Thyroid gland (tissue), 4 donors: ENCODE measurements at regions not wholly inside any gene's neighbourhood (a gene's known extent, or its start where the extent isn't known, plus 50 kb on each side); places are given as distances from the start of the nearest gene placed in this dataset.
"Not testable (repeated sequence)": the region's sequence is repeated elsewhere in the genome, so short reads cannot be mapped to it uniquely, and the experiment has no call there.

Experiments used
- DNase-seq, 2 donors: peaks; one replicate each; pipeline ENCODE4 v3.0.0-alpha.2; 2019
- H3K27ac ChIP-seq, 3 donors: fragments of 200-600 bp; sonication (generic); 1 replicate in 2 of 3; 2 replicates in 1 of 3; pipeline ENCODE4 v1.5.1; 2016 to 2019; ENCODE audit warnings: mild to moderate bottlenecking in 1 of 3, moderate library complexity in 1 of 3
- H3K27me3 ChIP-seq: fragments of 200-600 bp; sonication (generic); one replicate; pipeline ENCODE4 v1.5.1; 2019
- H3K36me3 ChIP-seq, 2 donors: fragments of 200-600 bp; sonication (generic); one replicate each; pipeline ENCODE4 v1.5.1; 2016 to 2019
- H3K4me1 ChIP-seq, 2 donors: fragments of 200-600 bp; sonication (generic); one replicate each; pipeline ENCODE4 v1.5.1; 2017 to 2019
- H3K4me3 ChIP-seq, 3 donors: fragments of 200-600 bp; sonication (generic); replicated peaks in 1 of 3; 1 replicate in 2 of 3; 2 replicates in 1 of 3; pipeline ENCODE4 v1.5.1; 2016; ENCODE audit warnings: mild to moderate bottlenecking in 1 of 3
- H3K9me3 ChIP-seq: fragments of 200-600 bp; sonication (generic); one replicate; pipeline ENCODE4 v1.5.1; 2017
- CTCF ChIP-seq, 6 experiments: fragments of 200-600 bp in 3 of 6; fragments of 450-650 bp in 3 of 6; sonication (generic) in 3 of 6; IDR thresholded peaks; one replicate each; pipeline ENCODE4 v1.5.1; 2016 to 2019; ENCODE audit warnings: antibody characterized with exemption in 6 of 6, mild to moderate bottlenecking in 2 of 6, inconsistent platforms in 1 of 6, moderate library complexity in 1 of 6
- POLR2A ChIP-seq, 2 donors: fragments of 450-650 bp; IDR thresholded peaks; one replicate each; pipeline ENCODE4 v1.6.1; 2017; ENCODE audit warnings: antibody characterized with exemption in 2 of 2, mild to moderate bottlenecking in 2 of 2, moderate library complexity in 1 of 2
- WGBS, 2 donors: methylation state at CpG; one replicate each; pipeline ENCODE4 v1.1.5; 2017; 5-methylcytosine and 5-hydroxymethylcytosine counted together
- intact Hi-C: fragments of 100-400 bp; cut with DNase I; formaldehyde crosslinking; loops from one replicate; pipeline ENCODE4 v1.15.1; 2023

GRCh38 chr9:33660772-33661171, 134.6 kb upstream of the PRSS3 start:
- Histone ChIP-seq H3K4me3 (no peak overlapping the region), H3K27ac (no peak overlapping the region), H3K4me1 (no peaks in the 10 kb centered on the region), H3K9me3 (no peaks in the 10 kb centered on the region), H3K36me3 (no peaks in the 10 kb centered on the region), H3K27me3 (no peaks in the 10 kb centered on the region)
- 88 to 89% methylated on average over 3 of the region's 3 CpGs for WGBS, 2 donors
- TF ChIP-seq POLR2A (IDR thresholded peaks at IDR 0.05) (no peak), CTCF (IDR thresholded peaks at IDR 0.05) (no peak)
- DNase-seq: no peak
- intact Hi-C loops: no loop called here

- no peaks in the 10 kb centered on the region for H3K36me3 ChIP-seq
- 88 to 89% methylated on average over 3 of the region's 3 CpGs for WGBS, 2 donors
- H3K4me3 ChIP-seq: no peak overlapping the region
- intact Hi-C loops: no loop called here
- no peak for DNase-seq
- no peak for TF ChIP-seq POLR2A (IDR thresholded peaks at IDR 0.05)
- no peak for TF ChIP-seq CTCF (IDR thresholded peaks at IDR 0.05)
- H3K27ac ChIP-seq: no peak overlapping the region
- H3K4me1 ChIP-seq: no peaks in the 10 kb centered on the region
- H3K27me3 ChIP-seq: no peaks in the 10 kb centered on the region
- H3K9me3 ChIP-seq: no peaks in the 10 kb centered on the region
Measured at GRCh38 chr9:33661176-33661575, 134.2 kb upstream of the PRSS3 start.

GRCh38 chr9:33662871-33663270, 132.5 kb upstream of the PRSS3 start:
- TF ChIP-seq POLR2A (IDR thresholded peaks at IDR 0.05) (no peak), CTCF (IDR thresholded peaks at IDR 0.05) (no peak)
- no peak for DNase-seq
- Histone ChIP-seq H3K27ac (no peak overlapping the region), H3K36me3 (no peaks in the 10 kb centered on the region), H3K4me1 (no peaks in the 10 kb centered on the region), H3K4me3 (no peak overlapping the region), H3K9me3 (no peaks in the 10 kb centered on the region), H3K27me3 (no peaks in the 10 kb centered on the region)
- intact Hi-C loops: no loop called here
- WGBS, 2 donors: 70 to 81% methylated on average over 1 of the region's 1 CpG

GRCh38 chr9:33676194-33676745, 119.1 kb upstream of the PRSS3 start:
- H3K4me1 ChIP-seq, intact Hi-C loops, H3K36me3 ChIP-seq, H3K9me3 ChIP-seq, H3K27me3 ChIP-seq, DNase-seq: not testable (repeated sequence)
- 50 to 53% methylated on average over 8 of the region's 8 CpGs for WGBS, 2 donors
- peak overlapping the region in 1 of 3 donors; percentile 24 for H3K27ac ChIP-seq
- peak overlapping the region in 1 of 3 donors; percentile 40 for H3K4me3 ChIP-seq

GRCh38 chr9:33676746-33677505, 118.4 kb upstream of the PRSS3 start:
- TF ChIP-seq POLR2A (IDR thresholded peaks at IDR 0.05): no peak
- no peak for TF ChIP-seq CTCF (IDR thresholded peaks at IDR 0.05)
- peak; percentile 7 to 9 for DNase-seq

More at GRCh38 chr9:33676746-33677505, 118.4 kb upstream of the PRSS3 start:
- 2 to 5% methylated on average over 9 to 46 of the region's 78 CpGs for WGBS, 2 donors
- Histone ChIP-seq H3K36me3 (no peaks in the 10 kb centered on the region), H3K27me3 (no peaks in the 10 kb centered on the region), H3K27ac (peak overlapping the region in 1 of 3 donors; percentile 24), H3K4me3 (peak overlapping the region in 2 of 3 donors; percentile 40 to 44), H3K9me3 (no peaks in the 10 kb centered on the region), H3K4me1 (peaks cover 0 to 6% of the 10 kb centered on the region in 2 donors)
- intact Hi-C loops: no loop called here
